ENCODE measurements at regions not wholly inside any gene's neighbourhood (a gene's known extent, or its start where the extent isn't known, plus 50 kb on each side); places are given as distances from the start of the nearest gene placed in this dataset.

GRCh38 chr7:82665966-82666507, 222.5 kb upstream of the CACNA2D1 start:
- CTCF ChIA-PET, result no interaction called here
- H3K4me3 ChIP-seq (ENCODE audit: insufficient read depth, low read depth, low read length), result no peak overlapping the region
- no peak overlapping the region for H3K18ac ChIP-seq (ENCODE audit: low read depth, low read length)
- no peak overlapping the region for H3K27ac ChIP-seq (ENCODE audit: insufficient read depth, low read length)
- no peak overlapping the region for H3K56ac ChIP-seq (ENCODE audit: extremely low read depth, insufficient read depth, low read length)
- H2BK15ac ChIP-seq (ENCODE audit: low read depth, low read length), result no peak overlapping the region
- H3K36me3 ChIP-seq (ENCODE audit: control insufficient read depth, insufficient read depth, low read length), result no peaks in the 10 kb centered on the region
- H4K5ac ChIP-seq (ENCODE audit: low read depth, low read length), result no peak overlapping the region
- 0% methylated on average over 1 of the region's 5 CpGs; no CpG with 5 or more reads in 1 of the 2 experiments for WGBS, 2 experiments (ENCODE audit: extremely low coverage in 2 of 2, insufficient read length in 1 of 2)
- dilution Hi-C loops (cut with HindIII; ENCODE audit: low sequenced_read_pairs, unreplicated experiment) (no loop called here), in situ Hi-C loops (cut with MboI; ENCODE audit: low sequenced_read_pairs) (no loop called here), intact Hi-C loops (cut with micrococcal nuclease) (no loop called here)
- no peak overlapping the region for H3K4ac ChIP-seq (ENCODE audit: low read depth, low read length)
- no peak overlapping the region for H4K8ac ChIP-seq (ENCODE audit: low read depth in 2 of 2, low read length in 2 of 2)
- H3K4me1 ChIP-seq (ENCODE audit: control insufficient read depth, insufficient read depth, low read length), result no peaks in the 10 kb centered on the region
- H2AK5ac ChIP-seq (ENCODE audit: low read depth, low read length), result no peak overlapping the region
- no peak overlapping the region for H2AK9ac ChIP-seq (replicated peaks; ENCODE audit: low read depth, low read length, poor library complexity)
- no peak overlapping the region for H3K23ac ChIP-seq (ENCODE audit: low read depth, low read length)
- H3K27me3 ChIP-seq (ENCODE audit: control insufficient read depth, insufficient read depth, low read length), result no peaks in the 10 kb centered on the region
- BruUV-seq (replicated peaks), result no TSS peak
- no peak overlapping the region for H2BK5ac ChIP-seq (ENCODE audit: low read depth, low read length, poor library complexity, severe bottlenecking)
- H3K9me3 ChIP-seq (ENCODE audit: control insufficient read depth, insufficient read depth, low read length), result no peaks in the 10 kb centered on the region
- no peak overlapping the region for H2BK120ac ChIP-seq (ENCODE audit: low read depth, low read length)
- no peak for TF ChIP-seq RFX5 (IDR thresholded peaks at IDR 0.05; ENCODE audit: low read depth, low read length)
- TF ChIP-seq MXI1 (IDR thresholded peaks at IDR 0.05; ENCODE audit: borderline replicate concordance, low read depth, low read length), result no peak
- no peak for TF ChIP-seq SMC3 (IDR thresholded peaks at IDR 0.05; ENCODE audit: low read depth, low read length)
- no peak for TF ChIP-seq CEBPB (IDR thresholded peaks at IDR 0.05; ENCODE audit: low read depth, low read length)
- no peak for TF ChIP-seq RAD21 (IDR thresholded peaks at IDR 0.05; ENCODE audit: low read length)
- TF ChIP-seq FOS (IDR thresholded peaks at IDR 0.05; ENCODE audit: low read depth, low read length), result no peak
- no peak for TF ChIP-seq BHLHE40 (IDR thresholded peaks at IDR 0.05; ENCODE audit: low read depth, low read length)
- TF ChIP-seq RCOR1 (IDR thresholded peaks at IDR 0.05; ENCODE audit: insufficient replicate concordance, low read length), result no peak
- no peak for TF ChIP-seq CHD1 (IDR thresholded peaks at IDR 0.05; ENCODE audit: low read depth, low read length)
- TF ChIP-seq POLR2A (IDR thresholded peaks at IDR 0.05; ENCODE audit: low read depth, low read length), result no peak
- TF ChIP-seq MAZ (IDR thresholded peaks at IDR 0.05; ENCODE audit: borderline replicate concordance, low read depth, low read length), result no peak
- no peak for TF ChIP-seq CTCF (conservative IDR thresholded peaks at IDR 0.05; ENCODE audit: low read depth, low read length)
- TF ChIP-seq MAFK (IDR thresholded peaks at IDR 0.05; ENCODE audit: low read depth, low read length), result no peak
- no peak for TF ChIP-seq ELK1 (IDR thresholded peaks at IDR 0.05; ENCODE audit: borderline replicate concordance, low read depth, low read length)
- no peak for TF ChIP-seq NFE2L2 (IDR thresholded peaks at IDR 0.05; ENCODE audit: low read depth, low read length)
- no peak for TF ChIP-seq USF2 (IDR thresholded peaks at IDR 0.05; ENCODE audit: low read depth, low read length)
- no peaks in the 10 kb centered on the region for H3K9me1 ChIP-seq (ENCODE audit: insufficient read depth, low read length)
- H4K91ac ChIP-seq (ENCODE audit: insufficient read depth, low read depth, low read length), result no peak overlapping the region
- POLR2A ChIA-PET (ENCODE audit: unreplicated experiment), result no interaction called here
- H2AFZ ChIP-seq (replicated peaks; ENCODE audit: low read length, poor library complexity), result no peak overlapping the region
- no peak overlapping the region for H3K4me2 ChIP-seq (ENCODE audit: low read depth, low read length)
- no peak overlapping the region for H3K9ac ChIP-seq (ENCODE audit: low read depth, low read length)
- H3K14ac ChIP-seq (replicated peaks; ENCODE audit: low read depth, low read length), result no peak overlapping the region
- no peaks in the 10 kb centered on the region for H4K20me1 ChIP-seq (ENCODE audit: insufficient read depth, low read length)
- no peak for DNase-seq
- H3K79me1 ChIP-seq (ENCODE audit: low read depth in 1 of 2, low read length in 2 of 2), result no peaks in the 10 kb centered on the region
- H2BK20ac ChIP-seq (ENCODE audit: low read depth, low read length), result no peak overlapping the region
- no peak for ATAC-seq (ENCODE audit: low read depth)
